Psoas muscle (tissue), 7 donors: ENCODE measurements at regions not wholly inside any gene's neighbourhood (a gene's known extent, or its start where the extent isn't known, plus 50 kb on each side); places are given as distances from the start of the nearest gene placed in this dataset.

Experiments used
- ATAC-seq, 4 donors: fragments of 200-7000 bp; cut with Tn5 transposase; one replicate each; pipeline ENCODE4 v1.9.1; 2020; ENCODE audit warnings: moderate library complexity in 3 of 4, mild to moderate bottlenecking in 2 of 4
- DNase-seq, 2 donors: peaks; one replicate each; pipeline ENCODE4 v3.0.0-alpha.2; 2020
- H3K27ac ChIP-seq: fragments of 200-600 bp; one replicate; pipeline ENCODE4 v1.8.0; 2022
- H3K27me3 ChIP-seq, 3 donors: fragments of 200-600 bp in 1 of 3; one replicate each; pipeline versions ENCODE4 v1.6.1 to v1.8.0; 2013 to 2022; ENCODE audit warnings: low read length in 2 of 3, mild to moderate bottlenecking in 2 of 3, moderate library complexity in 1 of 3; ENCODE audit not compliant: insufficient read depth in 3 of 3
- H3K36me3 ChIP-seq, 2 donors: fragments of 200-600 bp in 1 of 2; one replicate each; pipeline versions ENCODE4 v1.6.1 to v1.8.0; 2013 to 2022; ENCODE audit warnings: low read depth in 1 of 2, mild to moderate bottlenecking in 1 of 2, moderate library complexity in 1 of 2; ENCODE audit not compliant: insufficient read depth in 1 of 2
- H3K4me1 ChIP-seq: fragments of 200-600 bp; one replicate; pipeline ENCODE4 v1.8.0; 2022
- H3K4me3 ChIP-seq: fragments of 200-600 bp; one replicate; pipeline ENCODE4 v1.8.0; 2022; ENCODE audit warnings: mild to moderate bottlenecking
- H3K9me3 ChIP-seq: fragments of 200-600 bp; one replicate; pipeline ENCODE4 v1.8.0; 2022
- CTCF ChIP-seq: fragments of 200-600 bp; IDR thresholded peaks from one replicate; pipeline ENCODE4 v1.8.0; 2022; ENCODE audit warnings: antibody characterized with exemption
- WGBS, 3 donors: extraction: QIAGEN DNeasy Blood & Tissue Kit; methylation state at CpG; one replicate each; pipeline versions ENCODE4 v1.1.6 to v1.1.7; 2013; 5-methylcytosine and 5-hydroxymethylcytosine counted together
- intact Hi-C, 2 donors: fragments of 100-400 bp; cut with DNase I; formaldehyde crosslinking; loops; one replicate each; pipeline versions ENCODE4 v1.11.0 to v1.14.2; 2022
- donor health status: healthy with polysubstance abuse.
- donor health status: DM: no; HTN: no; CAD: no; lungs with moderate emphysema.
- donor health status: Bipolar disorder and iron deficiency.
- donor health status: healthy.
- donor health status: DM: yes; HTN: yes; CAD: no.
- donor health status: DM: no; HTN: no; CAD: no.
- donor health status: DM: yes; HTN: yes; CAD: no.

GRCh38 chr3:14290631-14291385, 111.6 kb upstream of the SLC6A6 start:
- Histone ChIP-seq H3K36me3 (no peaks in the 10 kb centered on the region), H3K27ac (peak overlapping the region; percentile 90), H3K4me1 (peaks cover 47% of the 10 kb centered on the region), H3K4me3 (no peak overlapping the region), H3K9me3 (no peaks in the 10 kb centered on the region), H3K27me3 (no peaks in the 10 kb centered on the region)
- TF ChIP-seq CTCF, result no peak
- DNase-seq (no peak), ATAC-seq (peak in 2 of 4 donors; percentile 14 to 28)
- 53 to 70% (median 54%) methylated on average over 9 of the region's 9 CpGs for WGBS, 3 donors
- intact Hi-C loops, result no loop called here

GRCh38 chr3:14295037-14295436, 107.4 kb upstream of the SLC6A6 start:
- DNase-seq (no peak), ATAC-seq (no peak)
- peaks cover 18% of the 10 kb centered on the region for H3K4me1 ChIP-seq
- H3K27ac ChIP-seq, result no peak overlapping the region
- TF ChIP-seq CTCF, result no peak
- no peaks in the 10 kb centered on the region for H3K27me3 ChIP-seq
- WGBS, 3 donors, result 88 to 96% (median 90%) methylated on average over 3 of the region's 3 CpGs
- intact Hi-C loops, result no loop called here
- no peaks in the 10 kb centered on the region for H3K36me3 ChIP-seq
- H3K9me3 ChIP-seq, result no peaks in the 10 kb centered on the region
- no peak overlapping the region for H3K4me3 ChIP-seq

GRCh38 chr3:14295801-14296200, 106.6 kb upstream of the SLC6A6 start:
- H3K27ac ChIP-seq, result no peak overlapping the region

GRCh38 chr3:14297305-14297704, 105.1 kb upstream of the SLC6A6 start:
- no peak for ATAC-seq
- H3K27me3 ChIP-seq, result no peaks in the 10 kb centered on the region
- DNase-seq, result no peak
- no peaks in the 10 kb centered on the region for H3K9me3 ChIP-seq
- H3K4me1 ChIP-seq, result peaks cover 24% of the 10 kb centered on the region
- H3K27ac ChIP-seq, result no peak overlapping the region
- H3K36me3 ChIP-seq, result no peaks in the 10 kb centered on the region
- no peak for TF ChIP-seq CTCF
- intact Hi-C loops, result no loop called here
- 62 to 71% (median 67%) methylated on average over 8 of the region's 8 CpGs for WGBS, 3 donors
- H3K4me3 ChIP-seq, result peak overlapping the region; percentile 22

More at GRCh38 chr3:14295801-14296200, 106.6 kb upstream of the SLC6A6 start:
- no peak for TF ChIP-seq CTCF
- intact Hi-C loops, result no loop called here
- Histone ChIP-seq H3K4me1 (peaks cover 17% of the 10 kb centered on the region), H3K36me3 (no peaks in the 10 kb centered on the region), H3K4me3 (no peak overlapping the region), H3K27me3 (no peaks in the 10 kb centered on the region), H3K9me3 (no peaks in the 10 kb centered on the region)
- WGBS, 3 donors, result 95 to 98% (median 98%) methylated on average over 5 of the region's 5 CpGs
- DNase-seq (no peak), ATAC-seq (no peak)
